NCI-H1436 (cell line): ENCODE measurements at regions not wholly inside any gene's neighbourhood (a gene's known extent, or its start where the extent isn't known, plus 50 kb on each side); places are given as distances from the start of the nearest gene placed in this dataset.

Experiments used
- DNase-seq: peaks from one replicate; lab custom pipeline; 2025; lab: John Stamatoyannopoulos, UW

GRCh38 chr4:133467290-133467947, 318.3 kb downstream of the PCDH10 start:
- no peak for DNase-seq

GRCh38 chr4:133465022-133465421, 315.9 kb downstream of the PCDH10 start:
- no peak for DNase-seq

GRCh38 chr4:133464311-133464710, 315.2 kb downstream of the PCDH10 start:
- DNase-seq: no peak

GRCh38 chr4:133452678-133453077, 303.6 kb downstream of the PCDH10 start:
- no peak for DNase-seq

GRCh38 chr4:133450813-133451212, 301.7 kb downstream of the PCDH10 start:
- no peak for DNase-seq

GRCh38 chr4:133440404-133440803, 291.3 kb downstream of the PCDH10 start:
- no peak for DNase-seq

GRCh38 chr4:133439830-133440229, 290.7 kb downstream of the PCDH10 start:
- no peak for DNase-seq

- no peak for DNase-seq
Measured at GRCh38 chr4:133424605-133425004, 275.5 kb downstream of the PCDH10 start.

- DNase-seq: no peak
Measured at GRCh38 chr4:133403913-133404312, 254.8 kb downstream of the PCDH10 start.

- no peak for DNase-seq
Measured at GRCh38 chr4:133402616-133403015, 253.5 kb downstream of the PCDH10 start.

GRCh38 chr4:133394971-133395627, 246.0 kb downstream of the PCDH10 start:
- no peak for DNase-seq

- no peak for DNase-seq
Measured at GRCh38 chr4:133390198-133390855, 241.2 kb downstream of the PCDH10 start.

GRCh38 chr4:133389029-133389428, 239.9 kb downstream of the PCDH10 start:
- DNase-seq: no peak

GRCh38 chr4:133385161-133385954, 236.3 kb downstream of the PCDH10 start:
- no peak for DNase-seq

- DNase-seq: no peak
Measured at GRCh38 chr4:133379681-133380438, 230.8 kb downstream of the PCDH10 start.

GRCh38 chr4:133377286-133377685, 228.2 kb downstream of the PCDH10 start:
- no peak for DNase-seq

GRCh38 chr4:133372699-133373098, 223.6 kb downstream of the PCDH10 start:
- no peak for DNase-seq

- no peak for DNase-seq
Measured at GRCh38 chr4:133355633-133356032, 206.5 kb downstream of the PCDH10 start.

- no peak for DNase-seq
Measured at GRCh38 chr4:133347409-133347808, 198.3 kb downstream of the PCDH10 start.

- no peak for DNase-seq
Measured at GRCh38 chr4:133324491-133324890, 175.4 kb downstream of the PCDH10 start.

GRCh38 chr4:133323670-133324069, 174.6 kb downstream of the PCDH10 start:
- no peak for DNase-seq
